GM18858 (cell line): ENCODE measurements at regions not wholly inside any gene's neighbourhood (a gene's known extent, or its start where the extent isn't known, plus 50 kb on each side); places are given as distances from the start of the nearest gene placed in this dataset.

ENCODE experiments used
- ATAC-seq: cut with Tn5 transposase; IDR thresholded peaks from one replicate; pipeline ENCODE4 v1.9.1; 2021; ENCODE audit not compliant: unreplicated experiment

- ATAC-seq: no peak
These were observed 303.7 kb upstream of the TNRC6C start for GRCh38 chr17:77654850-77655249.

GRCh38 chr17:77656054-77656453, 302.4 kb upstream of the TNRC6C start:
- ATAC-seq: no peak

GRCh38 chr17:77657839-77658238, 300.7 kb upstream of the TNRC6C start:
- ATAC-seq: no peak

- ATAC-seq: no peak
These were observed 298.0 kb upstream of the TNRC6C start for GRCh38 chr17:77660524-77660923.

GRCh38 chr17:77662833-77663232, 295.7 kb upstream of the TNRC6C start:
- ATAC-seq: no peak

- no peak for ATAC-seq
These were observed 294.3 kb upstream of the TNRC6C start for GRCh38 chr17:77664097-77664729.

- ATAC-seq: no peak
These were observed 292.7 kb upstream of the TNRC6C start for GRCh38 chr17:77665833-77666232.

GRCh38 chr17:77666462-77666861, 292.0 kb upstream of the TNRC6C start:
- ATAC-seq: no peak

- no peak for ATAC-seq
These were observed 291.6 kb upstream of the TNRC6C start for GRCh38 chr17:77666881-77667395.

- ATAC-seq: no peak
These were observed 291.0 kb upstream of the TNRC6C start for GRCh38 chr17:77667478-77667877.

GRCh38 chr17:77668518-77668917, 290.0 kb upstream of the TNRC6C start:
- ATAC-seq: no peak

GRCh38 chr17:77670173-77670572, 288.3 kb upstream of the TNRC6C start:
- no peak for ATAC-seq

- ATAC-seq: no peak
These were observed 284.1 kb upstream of the TNRC6C start for GRCh38 chr17:77674358-77674757.

- no peak for ATAC-seq
These were observed 283.1 kb upstream of the TNRC6C start for GRCh38 chr17:77675411-77675810.

GRCh38 chr17:77675816-77676215, 282.7 kb upstream of the TNRC6C start:
- no peak for ATAC-seq

GRCh38 chr17:77676237-77676661, 282.3 kb upstream of the TNRC6C start:
- ATAC-seq: no peak

- ATAC-seq: no peak
These were observed 281.3 kb upstream of the TNRC6C start for GRCh38 chr17:77677211-77677610.

GRCh38 chr17:77677630-77678029, 280.9 kb upstream of the TNRC6C start:
- ATAC-seq: no peak

GRCh38 chr17:77679589-77679988, 278.9 kb upstream of the TNRC6C start:
- no peak for ATAC-seq

- ATAC-seq: no peak
These were observed 276.6 kb upstream of the TNRC6C start for GRCh38 chr17:77681861-77682260.

- ATAC-seq: no peak
These were observed 273.4 kb upstream of the TNRC6C start for GRCh38 chr17:77684803-77685798.
